Iris pigment epithelial cell (primary cell): ENCODE measurements at regions not wholly inside any gene's neighbourhood (a gene's known extent, or its start where the extent isn't known, plus 50 kb on each side); places are given as distances from the start of the nearest gene placed in this dataset.
A peak's percentile ranks its signal among the peaks of the same experiment; 100 is the strongest.

Experiments used
- DNase-seq: peaks from one replicate; pipeline ENCODE4 v3.0.0-alpha.2; 2011; ENCODE audit warnings: low read depth

DNA sequence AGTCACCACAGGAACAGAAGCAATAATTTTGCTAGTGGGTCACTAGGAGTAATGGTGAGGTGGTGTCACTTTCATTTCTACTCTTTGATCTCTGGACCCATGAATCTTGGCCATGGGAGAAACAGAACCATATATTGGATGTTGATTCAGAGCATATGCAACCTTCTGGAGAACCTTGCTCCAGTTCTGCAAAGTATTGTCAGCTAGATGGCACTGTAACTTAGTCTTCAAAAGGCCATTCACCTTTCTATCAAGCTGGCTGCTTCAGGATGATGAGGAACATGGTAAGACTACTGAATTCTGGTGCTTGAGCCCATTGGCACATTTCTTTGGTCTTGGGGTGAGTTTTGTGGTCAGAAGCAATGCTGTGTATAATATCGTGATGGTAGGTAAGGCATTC is 129.1 kb upstream of the FBN2 start:
- DNase-seq, result peak; percentile 13

DNA sequence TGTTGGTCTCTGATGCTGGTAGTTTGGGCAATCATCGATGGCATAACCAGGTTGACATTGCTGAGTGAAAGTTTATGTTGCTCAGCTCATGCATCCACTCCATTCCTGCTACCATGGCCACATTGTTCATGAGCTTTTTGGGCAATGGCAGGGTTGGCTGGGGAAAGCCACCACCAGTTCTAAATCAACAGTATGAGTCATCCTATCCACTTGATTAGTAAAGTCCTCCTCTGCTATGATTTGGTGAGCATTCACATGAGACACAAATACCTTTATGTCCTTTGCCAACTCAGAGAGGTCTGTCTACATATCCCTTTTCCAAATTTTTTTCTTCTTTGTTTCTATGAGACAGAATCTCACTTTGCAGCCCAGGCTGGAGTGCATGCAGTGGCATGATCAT is 129.7 kb upstream of the FBN2 start:
- DNase-seq, result no peak

DNA sequence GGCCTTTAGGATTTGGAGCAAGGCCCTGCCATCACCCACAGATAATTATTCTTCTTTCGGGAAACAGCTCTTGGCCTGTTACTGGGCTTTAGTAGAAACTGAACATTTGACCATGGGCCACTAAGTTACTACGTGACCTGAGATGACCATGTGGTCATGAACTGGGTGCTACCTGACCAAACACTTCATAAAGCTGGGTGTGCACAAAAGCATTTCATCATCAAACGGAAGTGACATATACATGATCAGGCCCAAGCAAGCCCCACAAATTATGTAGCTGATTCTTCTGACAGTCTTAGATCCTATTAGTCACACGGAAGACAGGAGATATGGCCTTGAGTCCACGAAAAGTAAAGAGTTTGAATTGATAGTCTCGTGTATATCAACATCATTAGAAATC is 130.9 kb upstream of the FBN2 start:
- DNase-seq, result no peak

DNA sequence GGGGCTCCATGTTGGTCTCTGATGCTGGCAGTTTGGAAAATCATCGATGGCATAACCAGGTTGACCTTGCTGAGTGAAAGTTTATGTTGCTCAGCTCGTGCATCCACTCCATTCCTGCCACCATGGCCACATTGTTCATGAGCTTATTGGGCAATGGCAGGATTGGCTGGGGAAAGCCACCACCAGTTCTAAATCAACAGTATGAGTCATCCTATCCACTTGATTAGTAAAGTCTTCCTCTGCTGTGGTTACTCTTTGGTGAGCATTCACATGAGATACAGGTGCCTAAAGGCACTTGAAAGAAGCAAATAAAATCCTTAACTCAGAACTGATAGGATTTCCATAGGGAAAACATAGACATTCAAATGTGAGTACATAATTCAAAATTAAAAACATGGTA is 131.8 kb upstream of the FBN2 start:
- peak; percentile 64 for DNase-seq

DNA sequence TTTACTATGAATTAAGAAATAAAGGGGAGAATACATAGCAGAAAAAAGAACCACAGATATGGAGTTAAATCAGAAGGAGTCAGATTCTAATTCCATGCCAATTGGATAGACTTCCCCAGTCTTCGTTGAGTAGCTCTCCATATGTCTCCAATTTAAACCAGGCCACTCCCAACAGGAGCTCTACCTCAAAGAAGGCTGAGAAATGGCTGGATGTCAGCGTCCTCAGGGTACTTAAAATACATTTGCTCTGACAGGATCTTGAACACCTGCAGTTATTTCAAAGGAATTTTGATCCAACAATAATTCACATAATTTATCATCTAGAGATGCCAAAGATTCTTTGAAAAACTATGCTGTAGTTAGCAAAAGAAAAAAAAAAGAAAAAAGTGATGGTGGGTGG is 133.9 kb upstream of the FBN2 start:
- DNase-seq, result no peak

DNA sequence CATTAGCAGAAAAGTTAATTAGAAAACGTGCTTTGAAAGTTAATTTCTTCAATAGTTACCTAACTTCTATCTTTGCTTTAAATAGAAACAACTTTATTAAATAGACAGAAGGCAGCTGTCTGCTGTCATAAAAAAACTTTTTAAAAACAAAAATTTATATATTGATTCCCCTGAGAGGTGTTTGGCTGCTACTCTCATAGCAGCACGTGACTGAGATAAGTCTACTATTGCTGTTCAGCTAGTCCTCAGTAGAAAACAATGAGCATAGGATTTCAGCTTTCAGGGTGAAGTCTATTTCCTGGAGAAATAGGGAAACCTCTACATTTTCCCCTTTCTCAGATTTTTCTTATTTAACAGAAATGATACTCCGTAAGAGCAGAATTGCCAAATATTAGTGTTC is 135.0 kb upstream of the FBN2 start:
- DNase-seq, result no peak

DNA sequence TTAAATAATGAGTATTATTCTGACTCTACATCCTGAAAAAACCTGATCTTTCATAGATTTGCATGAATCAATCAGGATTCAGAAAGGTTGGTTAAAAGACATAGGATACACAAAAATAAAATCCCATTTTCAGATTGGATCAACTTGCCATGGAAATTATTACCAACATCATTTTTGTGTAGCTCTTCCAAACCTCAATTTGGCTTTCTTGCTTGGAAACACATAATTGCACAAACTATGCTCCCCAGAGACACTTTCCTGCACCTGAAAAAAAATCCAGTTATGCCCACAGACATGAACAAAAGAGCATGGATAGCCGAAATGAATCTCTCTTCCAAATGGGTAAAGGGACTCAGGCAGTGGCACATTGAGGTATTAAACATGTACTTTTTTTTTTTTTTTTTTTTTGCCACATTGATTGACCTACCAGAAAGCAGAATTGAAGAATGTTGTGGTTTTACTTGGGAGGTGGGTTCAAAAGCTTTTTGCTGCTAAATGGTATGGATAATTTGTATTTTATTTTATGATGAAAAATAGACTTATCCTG is 135.4 kb upstream of the FBN2 start:
- DNase-seq, result no peak

DNA sequence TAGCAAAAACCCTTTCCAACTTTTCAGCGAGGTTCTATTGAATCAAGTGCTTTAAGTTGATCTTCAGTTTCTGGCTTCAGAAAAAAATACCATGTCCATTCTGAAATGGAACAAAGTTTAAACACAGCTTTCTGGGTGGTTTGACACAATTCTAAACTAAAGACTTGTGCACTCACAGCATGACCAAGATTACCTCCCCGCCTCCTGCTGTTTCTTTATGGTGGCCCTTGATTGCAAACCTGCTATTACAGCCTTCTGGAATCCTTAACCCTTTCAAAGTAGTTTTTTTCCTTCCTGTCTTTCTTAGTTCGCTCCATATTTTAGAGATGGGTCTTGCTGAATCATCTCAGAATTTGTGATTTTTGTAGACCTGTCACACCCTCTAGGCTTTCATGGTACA is 135.9 kb upstream of the FBN2 start:
- DNase-seq, result no peak

DNA sequence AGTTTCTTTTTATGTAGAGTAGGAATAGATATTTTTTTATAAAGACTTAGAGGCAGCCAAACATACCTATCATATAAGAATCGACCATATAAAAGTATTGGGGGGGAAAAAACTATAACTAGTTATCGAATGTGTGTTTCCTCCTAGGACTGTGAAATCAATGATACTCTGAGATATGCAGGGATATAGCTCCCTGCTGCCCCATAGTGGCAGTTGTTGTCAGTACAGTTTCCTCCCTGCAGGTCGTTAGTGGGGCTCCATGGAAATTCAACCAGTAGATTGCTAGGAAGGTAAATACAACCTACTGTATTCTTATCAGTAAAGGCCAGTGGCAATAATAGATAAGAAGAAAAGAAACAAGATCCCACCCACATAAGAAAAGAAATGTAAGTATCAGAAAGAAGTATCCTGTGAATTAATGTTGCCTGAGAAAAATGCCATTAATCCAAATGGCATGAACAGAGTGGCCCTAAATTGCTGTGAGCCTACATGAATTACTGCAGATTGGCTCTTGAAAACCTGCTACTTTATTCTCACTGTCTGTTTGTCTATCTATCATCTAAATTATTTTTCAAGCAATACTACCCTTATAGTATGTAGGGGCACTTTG is 136.9 kb upstream of the FBN2 start:
- DNase-seq, result peak; percentile 62

DNA sequence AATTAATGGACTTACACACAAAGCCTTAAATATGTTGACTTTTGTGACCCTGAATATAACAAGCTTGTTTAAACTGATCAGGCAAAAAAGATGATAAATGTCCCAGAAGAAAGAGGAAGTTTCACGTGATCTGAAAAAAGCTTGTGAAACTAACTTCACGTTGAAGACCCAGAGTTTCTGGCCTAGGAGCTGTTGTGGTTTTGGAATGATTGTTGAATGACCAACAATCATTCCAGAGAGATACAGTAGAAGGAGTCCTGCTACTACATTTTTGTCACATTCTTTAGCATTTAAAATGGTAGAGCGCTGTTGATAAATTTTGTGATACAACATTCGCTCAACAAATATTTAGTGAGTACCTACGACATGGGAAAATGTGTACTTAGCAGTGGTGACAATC is 143.1 kb upstream of the FBN2 start:
- peak; percentile 51 for DNase-seq

DNA sequence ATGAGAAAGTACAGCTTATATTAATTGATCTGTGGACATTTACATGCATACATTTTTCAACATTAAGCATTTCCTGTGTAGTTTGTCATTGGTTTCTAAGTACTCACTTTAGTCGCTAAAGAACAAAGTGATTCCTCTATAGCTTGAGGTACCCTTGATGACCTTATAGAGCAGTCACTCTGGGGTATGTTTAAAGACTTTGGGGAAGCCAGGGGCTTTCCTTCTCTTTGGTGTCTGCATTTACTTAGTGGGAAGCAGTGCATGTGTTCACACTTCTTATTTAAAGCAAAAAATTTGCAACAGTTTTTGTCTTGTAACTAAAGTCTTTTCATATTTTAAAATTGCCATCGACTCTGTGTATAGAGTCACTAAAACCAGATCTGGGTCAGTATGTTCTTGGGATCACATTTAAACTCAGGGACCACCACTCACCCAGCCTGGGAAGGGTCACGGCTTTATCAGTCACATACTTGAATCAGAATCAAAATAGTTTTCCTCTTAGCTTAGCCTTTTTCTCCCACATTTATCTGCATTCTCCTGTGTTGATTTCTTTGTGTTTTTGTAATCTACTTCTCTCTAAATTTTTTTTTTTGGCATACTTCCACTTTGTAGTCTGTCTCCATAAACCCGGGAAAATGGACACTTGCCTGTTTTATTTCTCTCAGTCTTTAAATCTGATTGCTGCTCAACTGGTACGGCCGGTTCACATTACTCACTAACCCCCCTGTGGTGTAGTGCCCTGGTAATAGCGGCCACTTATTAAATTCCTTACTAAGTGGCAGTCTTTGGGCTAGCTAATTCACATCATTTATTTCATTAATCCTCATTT is 143.9 kb upstream of the FBN2 start:
- DNase-seq, result peak; percentile 42

DNA sequence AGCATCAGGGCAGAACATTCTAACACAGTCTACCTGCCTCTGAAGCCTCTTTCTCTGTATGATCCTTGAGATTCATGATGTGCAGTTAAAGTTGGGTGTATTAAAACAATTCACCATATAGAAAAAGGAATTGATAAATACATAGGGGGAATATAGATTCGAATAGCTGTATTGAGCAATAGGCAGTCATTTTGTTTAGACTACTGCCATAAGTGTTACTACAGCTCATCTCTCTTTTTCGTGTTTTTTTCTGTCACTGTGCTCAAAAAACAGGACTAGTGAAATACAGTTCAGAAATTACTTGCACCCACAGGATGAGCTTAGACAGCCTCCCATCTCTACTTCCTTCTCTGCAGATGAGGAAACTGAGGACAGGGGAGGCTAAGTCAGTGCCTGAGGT is 144.6 kb upstream of the FBN2 start:
- no peak for DNase-seq

DNA sequence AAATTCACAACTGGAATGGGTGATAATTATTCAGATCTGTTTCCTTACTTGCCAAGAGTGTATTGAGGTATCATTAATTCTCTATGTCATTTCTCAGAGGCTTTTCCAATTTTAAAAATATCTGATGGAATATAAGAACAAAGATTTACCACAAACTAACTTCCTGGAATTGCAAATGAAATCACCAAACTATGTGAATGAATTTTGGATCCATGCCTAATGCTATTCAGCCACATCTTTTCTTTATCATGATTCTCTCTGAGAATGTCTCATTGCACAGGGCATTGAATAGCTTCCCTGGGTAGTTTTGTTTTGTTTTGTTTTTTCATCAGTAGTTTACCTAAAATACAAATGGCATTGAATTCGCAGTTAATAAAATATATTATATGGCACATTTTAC is 146.9 kb upstream of the FBN2 start:
- DNase-seq, result peak; percentile 70

DNA sequence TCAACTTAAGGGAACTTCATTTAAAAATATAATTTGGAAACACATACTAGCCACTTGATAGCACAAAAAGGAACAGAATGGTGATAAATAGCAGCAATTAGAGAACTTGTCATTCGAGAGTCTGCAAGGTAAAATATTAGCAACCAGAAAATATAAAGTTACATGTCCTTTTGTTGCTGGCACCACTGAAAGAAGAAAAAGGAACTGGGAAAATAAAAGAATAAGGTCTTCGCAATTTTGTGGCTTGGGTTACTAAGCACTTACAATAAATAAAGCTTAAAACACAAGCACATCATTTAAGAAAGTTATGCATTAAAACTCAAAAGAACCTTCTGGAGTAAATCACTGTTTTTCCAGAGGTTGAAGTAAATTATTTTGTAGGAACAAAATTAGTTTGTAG is 149.9 kb upstream of the FBN2 start:
- no peak for DNase-seq

DNA sequence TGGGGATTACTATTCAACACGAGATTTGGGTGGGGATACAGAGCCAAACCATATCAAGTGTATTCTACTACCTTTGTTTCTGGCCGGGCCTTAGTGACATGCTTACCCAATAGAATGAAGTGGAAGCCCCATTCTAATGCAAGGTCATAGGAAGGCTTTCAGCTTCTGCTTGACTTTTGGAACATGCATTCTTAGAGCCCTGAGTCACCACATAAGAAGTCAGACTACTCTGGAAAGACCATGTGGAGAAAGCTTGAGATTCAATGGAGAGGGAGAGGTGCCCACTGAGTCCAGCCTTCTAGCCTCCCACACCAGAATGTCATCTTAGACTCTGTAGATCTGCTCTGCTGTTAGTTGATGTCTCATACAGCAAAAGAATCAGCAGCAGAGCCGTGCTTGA is 155.7 kb upstream of the FBN2 start:
- peak; percentile 58 for DNase-seq

DNA sequence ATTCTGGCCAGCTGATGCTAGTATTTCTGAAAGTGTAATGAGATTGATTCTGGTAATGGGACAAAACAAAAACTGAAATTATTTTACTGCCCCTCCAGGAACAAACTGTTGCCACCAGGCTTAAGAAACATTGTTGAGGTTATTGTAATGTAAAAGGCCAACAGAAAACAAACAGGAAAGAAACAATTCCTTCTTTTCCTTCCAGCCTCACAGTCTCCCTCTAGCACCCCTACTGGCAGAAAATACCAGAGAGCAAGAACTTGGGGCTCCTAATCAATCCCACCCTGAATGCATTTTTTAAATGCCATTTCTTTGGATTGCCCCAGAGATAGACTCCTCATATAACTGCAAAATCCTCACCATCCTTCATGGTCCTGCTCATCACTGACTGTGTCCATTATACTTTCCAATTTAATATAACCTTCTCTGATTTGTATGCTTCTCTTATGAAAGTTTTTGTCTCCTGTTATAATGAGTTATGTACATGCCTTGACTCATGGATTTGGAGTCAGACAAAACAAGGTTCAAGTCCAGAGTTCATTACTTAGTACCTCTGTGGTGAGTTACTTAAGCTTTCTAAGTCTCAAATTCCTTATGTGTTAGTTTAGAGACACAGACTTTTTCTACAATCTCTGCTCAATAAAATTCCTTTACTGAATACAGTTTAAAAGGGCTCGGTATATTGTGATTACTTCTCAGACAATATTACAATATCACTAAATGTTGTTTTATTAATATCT is 157.9 kb upstream of the FBN2 start:
- DNase-seq, result peak; percentile 86

DNA sequence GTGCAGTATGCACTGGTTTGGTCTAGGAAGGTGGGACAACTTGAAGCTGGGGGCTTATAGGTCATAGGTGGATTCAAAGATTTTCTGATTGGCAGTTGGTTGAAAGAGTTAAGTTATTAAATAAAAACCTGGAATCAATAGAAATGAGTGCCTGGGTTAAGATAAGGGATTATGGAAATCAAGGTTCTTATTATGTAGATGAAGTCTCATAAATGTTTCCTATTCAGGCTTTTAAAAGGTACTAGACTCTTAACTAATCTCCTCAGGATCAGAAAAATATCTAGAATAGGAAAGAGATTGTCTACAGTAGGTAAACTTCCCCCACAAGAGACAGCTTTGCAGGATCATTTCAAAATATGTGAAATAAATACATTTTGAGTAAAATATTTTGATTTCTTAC is 163.3 kb upstream of the FBN2 start:
- DNase-seq, result no peak

DNA sequence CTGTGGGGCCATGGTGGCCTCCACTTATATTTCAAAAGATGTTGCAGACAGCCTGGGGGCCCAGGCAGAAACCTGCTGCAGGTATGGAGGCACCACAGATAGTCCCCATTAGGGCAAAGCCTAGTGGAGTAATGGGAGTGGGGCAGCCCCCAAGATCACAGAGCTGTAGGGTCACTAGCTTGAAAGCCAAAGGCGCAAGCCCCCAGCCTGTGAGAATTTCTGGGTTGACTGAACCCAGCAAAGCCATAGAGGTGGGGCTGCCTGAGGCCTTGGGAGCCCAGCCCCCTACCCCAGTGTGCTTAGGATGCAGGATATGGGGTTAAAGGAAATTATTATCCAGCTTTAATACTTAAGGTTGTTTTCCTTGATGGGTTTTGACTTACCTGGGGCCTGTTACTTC is 165.3 kb upstream of the FBN2 start:
- DNase-seq, result no peak

DNA sequence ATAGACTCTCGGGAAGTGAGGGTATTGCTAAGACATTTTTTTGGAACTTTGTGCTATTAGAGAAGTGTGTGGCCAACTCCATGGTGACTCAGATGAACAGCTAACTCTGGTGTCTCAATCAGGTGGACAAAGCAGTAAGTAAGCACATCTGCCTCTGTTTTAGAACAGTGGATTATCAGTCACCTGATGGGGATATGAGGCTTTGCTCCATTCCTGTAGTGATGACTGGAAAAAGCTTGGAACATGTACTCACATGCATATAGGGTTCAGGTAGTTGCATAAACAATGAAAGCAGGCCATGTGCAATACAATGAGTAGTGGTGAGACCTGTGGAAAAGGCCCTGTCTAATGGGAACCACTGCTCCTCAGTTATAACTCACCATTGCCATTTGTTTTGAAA is 168.2 kb upstream of the FBN2 start:
- DNase-seq, result no peak

DNA sequence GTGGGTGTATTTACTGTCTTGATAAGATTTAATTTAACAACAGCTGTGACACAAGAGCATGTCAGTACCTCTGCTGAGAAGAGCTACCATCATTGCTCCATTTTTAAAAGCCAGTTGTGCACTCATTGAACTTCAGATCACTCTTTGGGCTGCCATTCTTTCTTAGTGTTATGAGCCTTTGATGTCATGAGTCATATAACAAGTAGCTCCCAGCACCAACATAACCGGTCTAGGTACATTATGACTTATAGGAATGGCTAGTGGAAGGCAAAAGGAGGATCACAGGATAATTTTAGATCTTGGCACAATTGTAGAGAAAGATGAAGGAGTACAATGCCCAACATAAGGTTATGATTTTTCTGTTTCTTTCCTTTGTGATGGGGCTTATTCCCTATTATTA is 170.8 kb upstream of the FBN2 start:
- DNase-seq, result peak; percentile 5

DNA sequence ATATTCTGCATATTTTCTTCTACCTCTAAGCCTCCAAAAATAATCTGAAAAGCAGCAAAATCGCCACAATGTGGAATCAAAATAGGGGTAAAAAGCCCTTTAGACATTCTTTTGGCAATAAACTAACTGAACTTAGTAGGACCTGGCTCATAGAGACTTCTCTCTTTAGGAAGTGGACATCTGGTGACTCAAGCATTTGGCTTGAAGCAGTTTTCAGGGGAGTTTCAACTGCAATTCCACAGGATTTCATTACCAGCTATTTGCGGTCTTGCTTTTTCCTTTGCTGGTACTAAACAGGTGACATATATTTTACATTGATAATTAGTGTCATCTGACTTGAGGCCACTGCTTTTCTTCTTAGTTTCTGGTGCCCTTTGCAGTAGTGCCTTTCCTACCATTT is 173.2 kb upstream of the FBN2 start:
- DNase-seq, result peak; percentile 50

DNA sequence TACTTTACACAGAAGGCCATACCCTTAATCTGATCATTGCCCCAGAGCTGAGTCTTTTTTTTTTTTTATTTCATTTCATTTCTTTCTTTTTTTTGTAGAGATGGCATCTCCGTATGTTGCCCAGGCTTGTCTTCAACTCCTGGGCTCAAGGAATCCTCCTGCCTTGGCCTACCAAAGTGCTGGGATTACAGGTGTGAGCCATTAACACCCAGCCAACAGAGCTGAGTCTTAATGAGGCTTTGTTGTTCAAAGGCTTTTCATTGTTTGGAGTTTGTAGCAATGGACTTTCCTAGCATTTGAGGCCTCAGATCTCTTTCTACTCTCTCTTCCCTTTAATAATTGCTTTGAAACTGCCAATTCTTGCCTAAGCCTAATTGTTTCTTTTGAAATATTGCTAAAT is 176.5 kb upstream of the FBN2 start:
- DNase-seq, result no peak

DNA sequence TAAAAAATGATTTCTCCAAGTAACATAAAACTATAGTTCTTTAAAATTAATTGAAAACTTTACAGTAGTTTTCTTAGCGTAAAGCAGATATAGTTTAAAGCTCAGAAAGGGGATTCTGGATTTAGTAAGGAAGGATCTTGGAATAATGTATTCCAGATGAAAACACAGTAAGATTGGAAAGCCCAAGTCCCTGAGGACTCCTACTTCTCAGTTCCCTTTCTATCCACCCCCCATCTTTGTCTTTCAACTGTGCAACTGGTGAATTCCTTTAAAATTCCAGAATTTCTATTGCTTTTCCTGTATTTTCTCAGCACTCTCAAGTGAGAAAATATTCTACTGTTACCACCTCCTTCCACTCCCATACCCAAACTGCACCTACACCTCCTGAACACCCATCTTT is 184.5 kb upstream of the FBN2 start:
- DNase-seq, result no peak
